HepG2 (cell line): ENCODE measurements at regions not wholly inside any gene's neighbourhood (a gene's known extent, or its start where the extent isn't known, plus 50 kb on each side); places are given as distances from the start of the nearest gene placed in this dataset.

ENCODE experiments used
- BRD4 ChIP-seq: sonication (generic); formaldehyde crosslinking; IDR thresholded peaks from 2 replicates; pipeline ENCODE4 v1.4.0; 2020; ENCODE audit warnings: missing genetic modification reagents
- CBX5 ChIP-seq: sonication (generic); formaldehyde crosslinking; IDR thresholded peaks from 2 replicates; pipeline ENCODE4 v1.4.0; 2020; ENCODE audit warnings: missing genetic modification reagents, borderline replicate concordance
- CTCF ChIP-seq: sonication (generic); formaldehyde crosslinking; IDR thresholded peaks from 2 replicates; pipeline ENCODE4 v1.5.0; 2020; ENCODE audit warnings: mild to moderate bottlenecking, missing genetic modification reagents, moderate library complexity
- FOXJ3 ChIP-seq: sonication (generic); formaldehyde crosslinking; IDR thresholded peaks from 2 replicates; pipeline ENCODE4 v1.4.0; 2020; ENCODE audit warnings: missing genetic modification reagents, mild to moderate bottlenecking, borderline replicate concordance
- PBX3 ChIP-seq: sonication (generic); formaldehyde crosslinking; IDR thresholded peaks from 2 replicates; pipeline ENCODE4 v1.8.1; 2023; ENCODE audit warnings: missing genetic modification reagents, inconsistent platforms, borderline replicate concordance
- POLR2A ChIP-seq, 2 experiments: IDR thresholded peaks; 2 replicates each; pipeline ENCODE4 v1.6.1; 2011; ENCODE audit warnings: low read depth in 2 of 2, low read length in 2 of 2, mild to moderate bottlenecking in 1 of 2, moderate library complexity in 1 of 2; ENCODE audit not compliant: insufficient read depth in 1 of 2
- POLR2AphosphoS5 ChIP-seq: IDR thresholded peaks from 2 replicates; pipeline ENCODE4 v1.6.1; 2012; ENCODE audit warnings: low read depth, low read length
- REST ChIP-seq, 2 experiments: IDR thresholded peaks; 2 replicates each; pipeline ENCODE4 v1.6.1; 2011 to 2012; ENCODE audit warnings: low read length in 2 of 2, borderline replicate concordance in 1 of 2, low read depth in 1 of 2, mild to moderate bottlenecking in 1 of 2, moderate library complexity in 1 of 2
- U2AF2 ChIP-seq: fragments of 200-400 bp; formaldehyde crosslinking; IDR thresholded peaks from 2 replicates; pipeline ENCODE4 v1.6.1; 2017; ENCODE audit warnings: low read depth, mild to moderate bottlenecking, low read length
- ZNF207 ChIP-seq: fragments of 450-650 bp; IDR thresholded peaks from 2 replicates; pipeline ENCODE4 v1.6.1; 2016; ENCODE audit warnings: antibody characterized with exemption, borderline replicate concordance

GRCh38 chr12:31796270-31796951 is 67.6 kb upstream of the AMN1 start:
- no peak for TF ChIP-seq BRD4 (CRISPR knock-in tag)
- TF ChIP-seq CTCF: no peak
- TF ChIP-seq PBX3: no peak
- no peak for TF ChIP-seq FOXJ3 (CRISPR knock-in tag)
- no peak for TF ChIP-seq POLR2A (IDR thresholded peaks at IDR 0.05; ENCODE audit: insufficient read depth in 1 of 2, low read depth in 2 of 2, low read length in 2 of 2)
- no peak for TF ChIP-seq U2AF2
- TF ChIP-seq POLR2AphosphoS5: no peak
- no peak for TF ChIP-seq ZNF207
- TF ChIP-seq REST (IDR thresholded peaks at IDR 0.05; ENCODE audit: borderline replicate concordance in 1 of 2, low read depth in 1 of 2, low read length in 2 of 2): no peak
- no peak for TF ChIP-seq CBX5
